ENCODE measurements at regions not wholly inside any gene's neighbourhood (a gene's known extent, or its start where the extent isn't known, plus 50 kb on each side); places are given as distances from the start of the nearest gene placed in this dataset.

DNA sequence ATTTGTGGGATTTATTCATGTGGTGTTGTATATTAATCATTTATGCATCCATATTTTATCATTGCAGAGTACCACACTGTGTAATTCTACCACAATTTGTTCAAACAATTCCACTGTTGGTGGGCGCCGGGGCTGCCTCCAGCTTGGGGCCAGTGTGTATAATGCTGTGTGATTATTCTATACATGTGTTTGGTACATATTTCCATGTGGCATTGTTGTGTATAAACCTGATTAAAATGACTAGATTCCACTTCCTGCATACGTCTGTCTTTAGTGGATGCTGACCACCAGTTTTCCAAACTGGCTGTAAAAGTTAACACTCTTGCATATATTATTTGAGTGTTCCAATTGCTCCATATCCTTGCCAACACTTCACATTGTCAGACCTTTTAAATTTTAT, 1213.8 kb downstream of the TBC1D22A start:
- H3K4me1 Mint-ChIP-seq, result no peaks in the 10 kb centered on the region

DNA sequence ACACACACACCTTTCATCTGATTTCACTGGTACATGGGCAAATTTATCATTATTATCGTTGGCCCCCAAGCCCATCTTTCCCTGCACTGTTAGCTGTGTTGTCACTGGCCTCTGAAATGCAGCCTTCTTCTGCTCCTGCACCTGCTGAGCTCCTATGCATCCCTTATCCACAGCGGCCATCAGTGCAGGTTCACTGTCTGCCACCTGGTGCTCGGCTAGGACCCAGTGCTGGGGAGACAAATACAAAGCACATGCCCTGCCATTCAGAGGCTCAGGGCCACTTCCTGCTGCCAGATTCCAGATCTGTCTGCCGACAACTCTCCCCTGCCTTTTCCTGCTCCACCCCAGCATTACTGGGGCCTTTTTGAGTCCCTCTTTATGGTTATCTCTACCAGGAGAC, 1205.4 kb downstream of the TBC1D22A start:
- DNase-seq, result no peak
- no peaks in the 10 kb centered on the region for H3K36me3 ChIP-seq (ENCODE audit: insufficient read depth, low read length)
- ChIA-PET POLR2A (no interaction called here), CTCF (no interaction called here)
- no peaks in the 10 kb centered on the region for H3K27me3 ChIP-seq (ENCODE audit: insufficient read depth, low read length, poor library complexity, severe bottlenecking)
- H3K4me3 ChIP-seq (ENCODE audit: low read length), result no peak overlapping the region
- no peaks in the 10 kb centered on the region for H3K36me3 Mint-ChIP-seq
- no peak overlapping the region for H3K27ac ChIP-seq (ENCODE audit: low read depth, low read length)
- peaks cover 0 to 2% (median 0%) of the 10 kb centered on the region in 5 donors for H3K9me3 Mint-ChIP-seq
- peaks cover 13 to 27% of the 10 kb centered on the region in 2 donors for H3K27me3 Mint-ChIP-seq
- H3K4me3 Mint-ChIP-seq, result no peak overlapping the region
- no peaks in the 10 kb centered on the region for H3K4me1 ChIP-seq (ENCODE audit: insufficient read depth, low read length)
- H3K27ac Mint-ChIP-seq, result peak overlapping the region in 1 of 8 donors; percentile 60
- H3K9me3 ChIP-seq (ENCODE audit: low read length), result no peaks in the 10 kb centered on the region
- H3K4me1 Mint-ChIP-seq, result no peaks in the 10 kb centered on the region

More for the DNA sequence above, 1213.8 kb downstream of the TBC1D22A start:
- H3K27me3 Mint-ChIP-seq, result peaks cover 3 to 21% of the 10 kb centered on the region in 2 donors
- no peak overlapping the region for H3K4me3 ChIP-seq (ENCODE audit: low read length)
- CTCF ChIA-PET, result no interaction called here
- POLR2A ChIA-PET, result no interaction called here
- H3K4me3 Mint-ChIP-seq, result no peak overlapping the region
- no peaks in the 10 kb centered on the region for H3K9me3 ChIP-seq (ENCODE audit: low read length)
- H3K36me3 Mint-ChIP-seq, result no peaks in the 10 kb centered on the region
- no peaks in the 10 kb centered on the region for H3K27me3 ChIP-seq (ENCODE audit: insufficient read depth, low read length, poor library complexity, severe bottlenecking)
- H3K27ac Mint-ChIP-seq, result no peak overlapping the region
- H3K4me1 ChIP-seq (ENCODE audit: insufficient read depth, low read length), result no peaks in the 10 kb centered on the region
- H3K27ac ChIP-seq (ENCODE audit: low read depth, low read length), result no peak overlapping the region
- peaks cover 0 to 5% (median 2%) of the 10 kb centered on the region in 5 donors for H3K9me3 Mint-ChIP-seq
- DNase-seq, result no peak
- H3K36me3 ChIP-seq (ENCODE audit: insufficient read depth, low read length), result no peaks in the 10 kb centered on the region

DNA sequence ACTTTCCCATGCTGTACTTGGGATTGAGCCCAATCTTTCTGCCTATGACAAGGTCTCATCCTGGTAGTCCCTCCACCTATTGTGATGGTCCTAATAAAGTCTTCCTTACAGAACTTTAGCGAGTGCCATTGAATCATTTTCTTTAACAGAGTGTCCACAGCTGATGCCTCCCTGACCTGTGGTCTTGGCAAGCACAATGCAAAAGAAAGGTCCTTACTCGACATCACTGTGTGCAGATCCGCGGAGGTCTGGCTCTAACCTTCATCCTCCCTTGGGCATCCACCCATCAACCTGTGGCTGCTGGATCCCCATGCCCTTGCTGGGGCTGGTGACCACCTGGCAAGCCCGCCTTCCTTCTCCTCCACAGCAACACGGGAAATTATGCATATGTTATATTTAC, 1203.9 kb downstream of the TBC1D22A start:
- CTCF ChIA-PET, result no interaction called here
- H3K27me3 Mint-ChIP-seq, result peaks cover 18 to 25% of the 10 kb centered on the region in 2 donors
- H3K27ac Mint-ChIP-seq, result no peak overlapping the region
- H3K4me3 Mint-ChIP-seq, result no peak overlapping the region
- Histone ChIP-seq H3K36me3 (ENCODE audit: insufficient read depth, low read length) (no peaks in the 10 kb centered on the region), H3K4me1 (ENCODE audit: insufficient read depth, low read length) (no peaks in the 10 kb centered on the region), H3K27ac (ENCODE audit: low read depth, low read length) (no peak overlapping the region), H3K27me3 (ENCODE audit: insufficient read depth, low read length, poor library complexity, severe bottlenecking) (no peaks in the 10 kb centered on the region), H3K9me3 (ENCODE audit: low read length) (no peaks in the 10 kb centered on the region), H3K4me3 (ENCODE audit: low read length) (no peak overlapping the region)
- DNase-seq, result no peak
- no peaks in the 10 kb centered on the region for H3K4me1 Mint-ChIP-seq
- H3K9me3 Mint-ChIP-seq, result peaks cover 0 to 2% (median 0%) of the 10 kb centered on the region in 5 donors
- POLR2A ChIA-PET, result no interaction called here
- H3K36me3 Mint-ChIP-seq, result no peaks in the 10 kb centered on the region

DNA sequence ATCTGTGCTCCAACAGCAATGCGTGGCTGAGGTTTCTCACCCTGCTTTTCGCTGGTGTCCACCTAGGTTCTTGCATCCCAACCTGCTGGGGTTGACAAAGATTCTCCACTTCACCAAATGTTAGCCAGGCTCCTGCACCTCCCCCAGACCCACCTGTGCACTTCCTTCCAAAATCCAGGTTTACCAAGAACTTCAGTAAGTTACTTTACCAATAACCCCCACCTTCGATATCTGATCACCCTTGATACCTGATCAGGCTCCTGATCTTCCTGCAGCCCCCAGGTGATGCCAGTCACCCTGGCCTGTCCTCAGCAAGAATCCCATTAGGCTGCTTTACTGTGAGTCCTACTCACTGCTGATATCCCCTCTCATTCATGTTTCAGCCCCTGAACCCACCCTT, 1203.4 kb downstream of the TBC1D22A start:
- H3K27ac Mint-ChIP-seq, result no peak overlapping the region
- H3K27me3 Mint-ChIP-seq, result peaks cover 18 to 25% of the 10 kb centered on the region in 2 donors
- ChIA-PET POLR2A (no interaction called here), CTCF (no interaction called here)
- H3K36me3 Mint-ChIP-seq, result no peaks in the 10 kb centered on the region
- DNase-seq, result no peak
- peaks cover 0 to 2% (median 0%) of the 10 kb centered on the region in 5 donors for H3K9me3 Mint-ChIP-seq
- no peaks in the 10 kb centered on the region for H3K4me1 ChIP-seq (ENCODE audit: insufficient read depth, low read length)
- H3K9me3 ChIP-seq (ENCODE audit: low read length), result no peaks in the 10 kb centered on the region
- no peak overlapping the region for H3K4me3 ChIP-seq (ENCODE audit: low read length)
- H3K27me3 ChIP-seq (ENCODE audit: insufficient read depth, low read length, poor library complexity, severe bottlenecking), result no peaks in the 10 kb centered on the region
- H3K36me3 ChIP-seq (ENCODE audit: insufficient read depth, low read length), result no peaks in the 10 kb centered on the region
- no peak overlapping the region for H3K27ac ChIP-seq (ENCODE audit: low read depth, low read length)
- H3K4me1 Mint-ChIP-seq, result no peaks in the 10 kb centered on the region
- no peak overlapping the region for H3K4me3 Mint-ChIP-seq

DNA sequence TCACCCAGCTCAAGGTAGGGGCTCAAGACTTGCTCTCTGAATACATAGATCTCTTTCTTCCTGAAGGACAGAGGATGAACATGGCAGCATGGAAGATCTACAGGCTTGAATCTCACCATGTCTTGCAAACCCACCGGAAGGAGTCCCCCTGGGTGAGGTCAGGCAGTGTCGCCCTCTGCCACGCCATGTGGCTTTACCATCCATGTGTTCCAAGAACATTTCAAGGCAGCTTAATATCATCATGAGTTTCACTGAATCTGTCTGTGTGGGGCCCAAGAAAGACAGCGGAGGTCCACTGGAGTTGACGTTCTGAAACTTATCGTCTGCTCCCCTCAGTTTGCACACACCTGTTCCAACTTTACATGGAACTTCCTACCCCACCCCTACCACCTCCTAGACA, 1202.6 kb downstream of the TBC1D22A start:
- no peak overlapping the region for H3K27ac Mint-ChIP-seq
- no peaks in the 10 kb centered on the region for H3K4me1 Mint-ChIP-seq
- no peaks in the 10 kb centered on the region for H3K27me3 ChIP-seq (ENCODE audit: insufficient read depth, low read length, poor library complexity, severe bottlenecking)
- H3K27me3 Mint-ChIP-seq, result peaks cover 18 to 28% of the 10 kb centered on the region in 2 donors
- H3K9me3 Mint-ChIP-seq, result peaks cover 0 to 3% (median 0%) of the 10 kb centered on the region in 5 donors
- CTCF ChIA-PET, result no interaction called here
- H3K4me3 Mint-ChIP-seq, result no peak overlapping the region
- no peaks in the 10 kb centered on the region for H3K36me3 Mint-ChIP-seq
- POLR2A ChIA-PET, result no interaction called here
- no peak overlapping the region for H3K27ac ChIP-seq (ENCODE audit: low read depth, low read length)
- no peak for DNase-seq
- no peaks in the 10 kb centered on the region for H3K9me3 ChIP-seq (ENCODE audit: low read length)
- H3K36me3 ChIP-seq (ENCODE audit: insufficient read depth, low read length), result no peaks in the 10 kb centered on the region
- no peaks in the 10 kb centered on the region for H3K4me1 ChIP-seq (ENCODE audit: insufficient read depth, low read length)
- no peak overlapping the region for H3K4me3 ChIP-seq (ENCODE audit: low read length)

DNA sequence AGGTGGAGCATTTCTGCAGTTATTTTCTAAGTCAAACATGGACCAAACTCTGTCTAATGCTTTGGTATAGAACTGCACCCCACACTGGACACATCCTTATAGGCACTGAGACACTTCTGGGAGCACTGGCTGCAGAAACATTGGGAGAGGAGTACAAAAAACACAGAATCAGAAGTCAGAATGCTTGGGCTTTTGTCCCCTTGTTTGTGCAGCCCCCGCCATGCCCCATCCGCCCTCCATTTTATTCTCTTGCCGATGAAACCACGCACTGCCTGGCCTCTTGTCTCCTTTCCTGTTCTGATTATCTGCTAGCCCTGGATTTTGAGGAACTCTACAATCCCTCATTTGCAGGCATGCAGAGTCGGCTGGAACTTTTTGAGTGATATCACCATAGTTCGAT, 1201.2 kb downstream of the TBC1D22A start:
- no peaks in the 10 kb centered on the region for H3K4me1 ChIP-seq (ENCODE audit: insufficient read depth, low read length)
- Mint-ChIP-seq H3K27me3 (peaks cover 18 to 30% of the 10 kb centered on the region in 2 donors), H3K27ac (no peak overlapping the region), H3K9me3 (peaks cover 0 to 5% (median 2%) of the 10 kb centered on the region in 5 donors), H3K4me1 (no peaks in the 10 kb centered on the region), H3K36me3 (peaks cover 0 to 4% (median 0%) of the 10 kb centered on the region in 3 donors), H3K4me3 (no peak overlapping the region)
- no peaks in the 10 kb centered on the region for H3K9me3 ChIP-seq (ENCODE audit: low read length)
- no peaks in the 10 kb centered on the region for H3K27me3 ChIP-seq (ENCODE audit: insufficient read depth, low read length, poor library complexity, severe bottlenecking)
- DNase-seq, result no peak
- ChIA-PET CTCF (no interaction called here), POLR2A (no interaction called here)
- no peak overlapping the region for H3K27ac ChIP-seq (ENCODE audit: low read depth, low read length)
- no peak overlapping the region for H3K4me3 ChIP-seq (ENCODE audit: low read length)
- H3K36me3 ChIP-seq (ENCODE audit: insufficient read depth, low read length), result no peaks in the 10 kb centered on the region

DNA sequence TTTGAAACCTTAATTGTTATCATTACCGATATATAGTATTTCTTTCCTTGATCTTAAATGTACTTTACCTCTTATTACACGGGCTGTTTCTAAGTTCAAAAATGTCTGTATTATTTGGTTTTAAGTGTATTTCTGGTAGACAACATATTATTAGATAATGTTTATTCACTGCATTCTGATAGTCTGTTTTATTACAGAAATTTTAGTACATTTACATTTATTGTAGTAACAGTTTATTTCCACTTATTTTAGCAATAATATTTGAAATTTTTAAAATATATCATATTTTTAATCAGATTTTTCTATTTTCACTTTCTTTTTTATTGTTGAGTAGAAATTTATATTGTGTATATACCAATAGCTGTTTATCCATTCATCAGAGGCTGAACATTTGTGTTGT, 1195.2 kb downstream of the TBC1D22A start:
- no peaks in the 10 kb centered on the region for H3K4me1 Mint-ChIP-seq
- ChIA-PET POLR2A (no interaction called here), CTCF (no interaction called here)
- Histone ChIP-seq H3K4me3 (ENCODE audit: low read length) (no peak overlapping the region), H3K27ac (ENCODE audit: low read depth, low read length) (no peak overlapping the region), H3K27me3 (ENCODE audit: insufficient read depth, low read length, poor library complexity, severe bottlenecking) (no peaks in the 10 kb centered on the region), H3K36me3 (ENCODE audit: insufficient read depth, low read length) (no peaks in the 10 kb centered on the region), H3K9me3 (ENCODE audit: low read length) (no peaks in the 10 kb centered on the region), H3K4me1 (ENCODE audit: insufficient read depth, low read length) (no peaks in the 10 kb centered on the region)
- DNase-seq, result no peak
- H3K9me3 Mint-ChIP-seq, result peaks cover 8 to 13% (median 11%) of the 10 kb centered on the region in 5 donors
- H3K4me3 Mint-ChIP-seq, result no peak overlapping the region
- peaks cover 5 to 14% of the 10 kb centered on the region in 2 donors for H3K27me3 Mint-ChIP-seq
- H3K36me3 Mint-ChIP-seq, result peaks cover 0 to 6% (median 0%) of the 10 kb centered on the region in 3 donors
- H3K27ac Mint-ChIP-seq, result no peak overlapping the region

DNA sequence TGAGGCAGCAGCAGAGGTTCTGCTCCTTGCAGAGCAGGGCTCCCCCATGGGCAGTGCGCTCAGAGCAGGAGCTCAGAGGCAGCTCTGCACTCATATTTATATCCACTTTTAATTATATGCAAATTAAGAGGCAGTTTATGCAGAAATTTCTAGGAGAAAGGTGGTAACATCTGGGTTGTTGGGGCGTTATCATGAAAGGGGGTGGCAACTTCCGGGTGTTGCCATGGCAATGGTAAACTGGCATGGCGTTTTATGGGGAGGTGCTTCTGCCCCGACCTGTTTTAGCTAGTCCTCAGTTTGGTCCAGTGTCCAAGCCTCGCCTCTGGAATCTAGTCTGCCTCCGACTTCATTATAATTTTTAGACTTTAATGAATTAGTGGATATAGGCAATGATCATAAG, 1191.7 kb downstream of the TBC1D22A start:
- H3K36me3 ChIP-seq (ENCODE audit: insufficient read depth, low read length), result no peaks in the 10 kb centered on the region
- CTCF ChIA-PET, result no interaction called here
- POLR2A ChIA-PET, result no interaction called here

DNA sequence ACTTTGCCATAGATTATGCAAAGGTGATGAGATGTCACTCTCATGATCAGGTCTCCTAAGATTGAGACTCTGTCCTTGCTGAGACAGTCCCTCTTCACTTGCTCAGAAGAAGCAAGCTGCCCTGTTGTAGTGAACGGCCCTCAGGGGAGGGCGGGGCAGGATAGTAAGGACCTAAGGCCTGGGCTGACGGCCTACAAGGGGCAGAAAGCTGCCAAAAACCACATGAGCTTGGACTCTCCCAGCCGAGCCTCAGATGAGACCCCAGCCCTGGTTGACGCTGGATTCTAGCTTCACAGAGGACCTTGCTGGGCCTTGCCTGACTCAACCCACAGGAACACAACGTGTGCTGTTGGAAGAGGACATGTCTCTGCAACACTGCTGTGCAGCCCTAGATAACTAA, 1182.5 kb downstream of the TBC1D22A start:
- Histone ChIP-seq H3K9me3 (ENCODE audit: low read length) (no peaks in the 10 kb centered on the region), H3K36me3 (ENCODE audit: insufficient read depth, low read length) (no peaks in the 10 kb centered on the region), H3K27ac (ENCODE audit: low read depth, low read length) (no peak overlapping the region), H3K4me1 (ENCODE audit: insufficient read depth, low read length) (peaks cover 7% of the 10 kb centered on the region), H3K4me3 (ENCODE audit: low read length) (no peak overlapping the region), H3K27me3 (ENCODE audit: insufficient read depth, low read length, poor library complexity, severe bottlenecking) (no peaks in the 10 kb centered on the region)
- no peak for DNase-seq
- no peaks in the 10 kb centered on the region for H3K36me3 Mint-ChIP-seq
- ChIA-PET POLR2A (no interaction called here), CTCF (no interaction called here)
- no peak overlapping the region for H3K27ac Mint-ChIP-seq
- no peak overlapping the region for H3K4me3 Mint-ChIP-seq
- no peaks in the 10 kb centered on the region for H3K9me3 Mint-ChIP-seq
- peaks cover 5 to 8% of the 10 kb centered on the region in 2 donors for H3K27me3 Mint-ChIP-seq
- peaks cover 15 to 21% (median 18%) of the 10 kb centered on the region in 3 donors for H3K4me1 Mint-ChIP-seq

More for the DNA sequence above, 1191.7 kb downstream of the TBC1D22A start:
- Histone ChIP-seq H3K27ac (ENCODE audit: low read depth, low read length) (no peak overlapping the region), H3K27me3 (ENCODE audit: insufficient read depth, low read length, poor library complexity, severe bottlenecking) (peaks cover 4% of the 10 kb centered on the region), H3K4me1 (ENCODE audit: insufficient read depth, low read length) (no peaks in the 10 kb centered on the region), H3K9me3 (ENCODE audit: low read length) (no peaks in the 10 kb centered on the region), H3K4me3 (ENCODE audit: low read length) (no peak overlapping the region)
- Mint-ChIP-seq H3K4me1 (no peaks in the 10 kb centered on the region), H3K27ac (no peak overlapping the region), H3K36me3 (peaks cover 0 to 11% (median 5%) of the 10 kb centered on the region in 3 donors), H3K27me3 (peaks cover 18 to 24% of the 10 kb centered on the region in 2 donors), H3K9me3 (peaks cover 6 to 16% (median 11%) of the 10 kb centered on the region in 5 donors), H3K4me3 (no peak overlapping the region)
- DNase-seq, result no peak

Data from CD8-positive, alpha-beta memory T cell (primary cell).